C4-2B (cell line): ENCODE measurements at regions not wholly inside any gene's neighbourhood (a gene's known extent, or its start where the extent isn't known, plus 50 kb on each side); places are given as distances from the start of the nearest gene placed in this dataset.

Source experiments
- H3K27ac ChIP-seq: fragments of 450-650 bp; 2 replicates; pipeline ENCODE4 v1.5.1; 2017
- ZFX ChIP-seq: fragments of 450-650 bp; IDR thresholded peaks from 2 replicates; pipeline ENCODE4 v1.6.1; 2017
- TF ChIP-seq, protein P1 (sequence below): fragments of 450-650 bp; conservative IDR thresholded peaks from 2 replicates; pipeline ENCODE4 v1.5.1; 2017; ENCODE audit warnings: mild to moderate bottlenecking

DNA sequence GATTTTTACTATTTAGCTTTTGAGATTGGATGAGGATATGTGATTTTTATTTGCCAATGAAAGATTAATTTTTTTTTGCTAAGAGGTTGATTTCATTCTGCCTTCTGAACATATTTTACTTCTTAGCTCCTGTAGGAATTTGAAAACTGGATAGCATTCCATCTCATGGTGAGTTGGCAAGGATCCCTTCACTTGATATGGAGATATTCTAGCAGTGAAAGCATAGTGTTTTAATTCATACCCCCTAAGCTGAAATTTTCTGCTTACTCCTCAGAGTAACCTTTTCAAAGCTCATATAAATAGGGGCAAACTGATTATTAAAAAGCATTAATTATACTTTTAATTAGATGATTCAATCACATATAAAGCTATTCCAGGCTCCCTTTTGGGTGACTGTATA lies 61.0 kb upstream of the KCNJ3 start:
- TF ChIP-seq, protein P1, sequence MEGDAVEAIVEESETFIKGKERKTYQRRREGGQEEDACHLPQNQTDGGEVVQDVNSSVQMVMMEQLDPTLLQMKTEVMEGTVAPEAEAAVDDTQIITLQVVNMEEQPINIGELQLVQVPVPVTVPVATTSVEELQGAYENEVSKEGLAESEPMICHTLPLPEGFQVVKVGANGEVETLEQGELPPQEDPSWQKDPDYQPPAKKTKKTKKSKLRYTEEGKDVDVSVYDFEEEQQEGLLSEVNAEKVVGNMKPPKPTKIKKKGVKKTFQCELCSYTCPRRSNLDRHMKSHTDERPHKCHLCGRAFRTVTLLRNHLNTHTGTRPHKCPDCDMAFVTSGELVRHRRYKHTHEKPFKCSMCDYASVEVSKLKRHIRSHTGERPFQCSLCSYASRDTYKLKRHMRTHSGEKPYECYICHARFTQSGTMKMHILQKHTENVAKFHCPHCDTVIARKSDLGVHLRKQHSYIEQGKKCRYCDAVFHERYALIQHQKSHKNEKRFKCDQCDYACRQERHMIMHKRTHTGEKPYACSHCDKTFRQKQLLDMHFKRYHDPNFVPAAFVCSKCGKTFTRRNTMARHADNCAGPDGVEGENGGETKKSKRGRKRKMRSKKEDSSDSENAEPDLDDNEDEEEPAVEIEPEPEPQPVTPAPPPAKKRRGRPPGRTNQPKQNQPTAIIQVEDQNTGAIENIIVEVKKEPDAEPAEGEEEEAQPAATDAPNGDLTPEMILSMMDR = no peak
- TF ChIP-seq ZFX = no peak
- no peak overlapping the region for H3K27ac ChIP-seq

DNA sequence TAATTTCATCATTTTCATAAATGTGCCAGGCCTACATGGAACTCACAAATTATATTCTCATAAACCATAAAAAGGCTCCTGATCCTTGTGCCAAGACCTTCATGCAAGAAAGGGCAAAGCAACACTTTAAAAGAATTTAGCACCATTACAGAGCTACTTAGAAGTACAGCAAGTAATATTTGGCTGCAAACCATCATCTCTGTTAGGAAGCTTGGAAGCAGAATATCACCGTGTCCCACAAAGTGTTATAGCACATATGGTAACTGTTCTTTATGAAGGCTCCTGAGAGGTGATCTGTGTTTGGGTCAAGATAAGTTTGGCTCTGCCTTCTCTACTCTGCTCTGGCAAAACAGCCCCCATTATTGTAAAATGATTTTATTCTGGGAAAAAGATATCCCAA lies 59.7 kb upstream of the KCNJ3 start:
- no peak for TF ChIP-seq ZFX
- TF ChIP-seq, protein P1 = no peak
- no peak overlapping the region for H3K27ac ChIP-seq

DNA sequence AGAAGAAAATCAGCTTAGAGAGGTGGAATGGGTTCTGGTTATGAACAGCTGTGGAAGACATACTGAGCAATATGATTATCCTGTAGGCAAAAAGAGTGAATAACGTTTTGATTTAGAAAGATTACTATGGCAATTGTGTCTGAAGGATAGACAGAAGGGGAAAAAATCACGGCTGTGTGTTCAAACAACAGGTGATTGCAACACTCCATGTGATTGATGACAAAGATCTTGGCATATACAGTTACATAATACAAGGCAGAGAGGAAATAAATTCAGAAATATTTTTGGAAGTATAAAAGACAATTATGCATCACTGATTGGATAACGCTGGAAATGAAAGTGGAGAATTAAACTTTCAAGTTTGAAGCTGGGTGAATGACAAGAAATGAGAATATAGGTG lies 58.5 kb upstream of the KCNJ3 start:
- TF ChIP-seq ZFX = no peak
- TF ChIP-seq, protein P1 = no peak
- no peak overlapping the region for H3K27ac ChIP-seq
